Calu3 (cell line): ENCODE measurements at regions not wholly inside any gene's neighbourhood (a gene's known extent, or its start where the extent isn't known, plus 50 kb on each side); places are given as distances from the start of the nearest gene placed in this dataset.
"Not testable (repeated sequence)": the region's sequence is repeated elsewhere in the genome, so short reads cannot be mapped to it uniquely, and the experiment has no call there.

Experiments
- BruUV-seq: library from RNA; stranded (reverse); fragments of 400-500 nt; replicated peaks from 2 replicates; lab custom pipeline; 2021; lab: Mats Ljungman, UMichigan
- CTCF ChIA-PET: fragments of 300-600 bp; sonication (Branson Sonifier 250); formaldehyde crosslinking; loops from one replicate; lab custom pipeline; 2022; ENCODE audit warnings: antibody characterized with exemption; lab: Charles Lee
- DNase-seq: peaks from one replicate; pipeline ENCODE4 v3.0.0; 2022
- H3K27ac Mint-ChIP-seq: one replicate; pipeline ENCODE4 v1.8.0; 2022; ENCODE audit warnings: mixed read lengths; ENCODE audit not compliant: unreplicated experiment
- H3K27me3 Mint-ChIP-seq: one replicate; pipeline ENCODE4 v1.8.0; 2022; ENCODE audit warnings: mixed read lengths; ENCODE audit not compliant: unreplicated experiment
- H3K36me3 Mint-ChIP-seq: one replicate; pipeline ENCODE4 v1.8.0; 2022; ENCODE audit warnings: mild to moderate bottlenecking, moderate library complexity, mixed read lengths; ENCODE audit not compliant: insufficient read depth, unreplicated experiment
- H3K4me1 Mint-ChIP-seq: one replicate; pipeline ENCODE4 v1.8.0; 2022; ENCODE audit warnings: mild to moderate bottlenecking, low read depth, mixed read lengths; ENCODE audit not compliant: unreplicated experiment
- H3K4me3 Mint-ChIP-seq: one replicate; pipeline ENCODE4 v1.8.0; 2022; ENCODE audit warnings: mild to moderate bottlenecking, low read depth, moderate library complexity, mixed read lengths; ENCODE audit not compliant: unreplicated experiment
- H3K9me3 Mint-ChIP-seq: one replicate; pipeline ENCODE4 v1.8.0; 2022; ENCODE audit warnings: low read depth, mixed read lengths; ENCODE audit not compliant: unreplicated experiment
- intact Hi-C: fragments of 100-400 bp; cut with micrococcal nuclease; formaldehyde crosslinking; loops from one replicate; pipeline ENCODE4 v1.10.0; 2022; ENCODE audit not compliant: unreplicated experiment
- TF ChIP-seq, protein P1 (sequence below): fragments of 200-600 bp; IDR thresholded peaks from one replicate; pipeline ENCODE4 v1.8.0; 2022; ENCODE audit warnings: antibody characterized with exemption; ENCODE audit not compliant: unreplicated experiment

DNA sequence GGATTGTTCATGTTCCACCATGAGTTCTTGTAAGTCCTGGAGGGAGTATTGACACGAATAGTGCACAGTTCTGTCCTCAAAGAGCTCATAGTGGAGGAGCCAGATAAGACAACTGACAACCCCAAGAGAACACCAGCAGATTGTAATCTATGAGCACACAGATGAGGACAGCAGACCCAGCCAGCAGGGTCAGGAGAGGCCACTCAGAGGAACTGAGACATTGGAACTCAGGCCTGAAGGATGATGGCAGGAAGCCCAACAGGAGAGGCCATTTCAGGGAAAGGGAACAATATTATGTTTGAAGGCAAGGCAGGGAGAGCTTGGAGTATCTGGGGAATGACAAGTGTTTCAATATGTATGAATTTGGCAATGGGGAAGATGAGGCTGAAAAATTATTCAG is 63.7 kb upstream of the IPO5 start:
- H3K27me3 Mint-ChIP-seq = peaks cover 25% of the 10 kb centered on the region
- no peak for DNase-seq
- no TSS peak for BruUV-seq
- H3K4me3 Mint-ChIP-seq = no peak overlapping the region
- no peaks in the 10 kb centered on the region for H3K4me1 Mint-ChIP-seq
- no peak overlapping the region for H3K27ac Mint-ChIP-seq
- intact Hi-C loops = no loop called here
- CTCF ChIA-PET = no interaction called here
- H3K36me3 Mint-ChIP-seq = no peaks in the 10 kb centered on the region
- no peaks in the 10 kb centered on the region for H3K9me3 Mint-ChIP-seq
- TF ChIP-seq, protein P1, sequence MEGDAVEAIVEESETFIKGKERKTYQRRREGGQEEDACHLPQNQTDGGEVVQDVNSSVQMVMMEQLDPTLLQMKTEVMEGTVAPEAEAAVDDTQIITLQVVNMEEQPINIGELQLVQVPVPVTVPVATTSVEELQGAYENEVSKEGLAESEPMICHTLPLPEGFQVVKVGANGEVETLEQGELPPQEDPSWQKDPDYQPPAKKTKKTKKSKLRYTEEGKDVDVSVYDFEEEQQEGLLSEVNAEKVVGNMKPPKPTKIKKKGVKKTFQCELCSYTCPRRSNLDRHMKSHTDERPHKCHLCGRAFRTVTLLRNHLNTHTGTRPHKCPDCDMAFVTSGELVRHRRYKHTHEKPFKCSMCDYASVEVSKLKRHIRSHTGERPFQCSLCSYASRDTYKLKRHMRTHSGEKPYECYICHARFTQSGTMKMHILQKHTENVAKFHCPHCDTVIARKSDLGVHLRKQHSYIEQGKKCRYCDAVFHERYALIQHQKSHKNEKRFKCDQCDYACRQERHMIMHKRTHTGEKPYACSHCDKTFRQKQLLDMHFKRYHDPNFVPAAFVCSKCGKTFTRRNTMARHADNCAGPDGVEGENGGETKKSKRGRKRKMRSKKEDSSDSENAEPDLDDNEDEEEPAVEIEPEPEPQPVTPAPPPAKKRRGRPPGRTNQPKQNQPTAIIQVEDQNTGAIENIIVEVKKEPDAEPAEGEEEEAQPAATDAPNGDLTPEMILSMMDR = no peak

- CTCF ChIA-PET = no interaction called here
- DNase-seq = no peak
- no peaks in the 10 kb centered on the region for H3K36me3 Mint-ChIP-seq
- no peak overlapping the region for H3K4me3 Mint-ChIP-seq
- no peaks in the 10 kb centered on the region for H3K4me1 Mint-ChIP-seq
- H3K9me3 Mint-ChIP-seq = no peaks in the 10 kb centered on the region
- intact Hi-C loops = no loop called here
- BruUV-seq = no TSS peak
- no peak overlapping the region for H3K27ac Mint-ChIP-seq
- TF ChIP-seq, protein P1 = no peak
- H3K27me3 Mint-ChIP-seq = peaks cover 18% of the 10 kb centered on the region
Measured at GRCh38 chr13:97890573-97890972, 62.9 kb upstream of the IPO5 start.

- H3K27me3 Mint-ChIP-seq, H3K4me3 Mint-ChIP-seq, H3K4me1 Mint-ChIP-seq, H3K36me3 Mint-ChIP-seq, H3K9me3 Mint-ChIP-seq, H3K27ac Mint-ChIP-seq, intact Hi-C loops, DNase-seq, BruUV-seq, CTCF ChIA-PET: not testable (repeated sequence)
Measured at GRCh38 chr13:97891964-97892363, 61.5 kb upstream of the IPO5 start.

GRCh38 chr13:97892717-97893116 is 60.8 kb upstream of the IPO5 start:
- Mint-ChIP-seq H3K4me1 (no peaks in the 10 kb centered on the region), H3K27me3 (peaks cover under 1% of the 10 kb centered on the region), H3K27ac (no peak overlapping the region), H3K9me3 (no peaks in the 10 kb centered on the region), H3K36me3 (no peaks in the 10 kb centered on the region), H3K4me3 (no peak overlapping the region)
- DNase-seq = no peak
- TF ChIP-seq, protein P1 = no peak
- intact Hi-C loops = no loop called here
- BruUV-seq = no TSS peak
- CTCF ChIA-PET = no interaction called here

DNA sequence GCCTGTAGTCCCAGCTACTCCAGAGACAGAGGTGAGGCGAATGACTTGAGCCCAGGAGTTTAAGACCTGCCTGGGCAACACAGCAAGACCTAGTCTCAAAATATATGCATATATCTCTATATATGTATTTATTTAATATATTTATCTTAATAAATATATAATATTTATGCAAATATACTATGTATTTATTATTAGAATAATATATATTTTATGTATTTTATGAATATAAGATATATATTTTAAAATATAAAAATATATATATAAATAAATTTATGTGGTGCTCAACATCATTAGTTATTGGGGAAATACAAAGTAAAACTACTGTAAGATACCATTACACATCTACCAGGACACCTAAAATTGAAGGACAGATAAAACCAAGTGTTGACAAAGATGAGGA is 58.1 kb upstream of the IPO5 start:
- no TSS peak for BruUV-seq
- Mint-ChIP-seq H3K4me3 (no peak overlapping the region), H3K9me3 (no peaks in the 10 kb centered on the region), H3K27me3 (no peaks in the 10 kb centered on the region), H3K4me1 (no peaks in the 10 kb centered on the region), H3K36me3 (no peaks in the 10 kb centered on the region), H3K27ac (no peak overlapping the region)
- DNase-seq = no peak
- intact Hi-C loops = no loop called here
- TF ChIP-seq, protein P1 = no peak
- CTCF ChIA-PET = no interaction called here
